ENCODE measurements at regions not wholly inside any gene's neighbourhood (a gene's known extent, or its start where the extent isn't known, plus 50 kb on each side); places are given as distances from the start of the nearest gene placed in this dataset.

GRCh38 chr7:18154726-18155125, 127.1 kb upstream of the PRPS1L1 start:
- TF ChIP-seq TAF1 (IDR thresholded peaks at IDR 0.05; ENCODE audit: borderline replicate concordance, insufficient read depth, low read length) (no peak), REST (IDR thresholded peaks at IDR 0.05; ENCODE audit: insufficient read depth in 1 of 2, low read depth in 2 of 2, low read length in 2 of 2) (no peak), SIN3A (IDR thresholded peaks at IDR 0.05; ENCODE audit: borderline replicate concordance, insufficient read depth, low read length) (no peak), FOXP2 (optimal IDR thresholded peaks at IDR 0.05; ENCODE audit: borderline replicate concordance, extremely low read depth, extremely low read length, insufficient read depth) (no peak), POLR2AphosphoS5 (IDR thresholded peaks at IDR 0.05; ENCODE audit: low read depth, low read length) (no peak)

GRCh38 chr7:18157233-18157632, 129.6 kb upstream of the PRPS1L1 start:
- TF ChIP-seq SIN3A (IDR thresholded peaks at IDR 0.05; ENCODE audit: borderline replicate concordance, insufficient read depth, low read length) (no peak), FOXP2 (optimal IDR thresholded peaks at IDR 0.05; ENCODE audit: borderline replicate concordance, extremely low read depth, extremely low read length, insufficient read depth) (no peak), TAF1 (IDR thresholded peaks at IDR 0.05; ENCODE audit: borderline replicate concordance, insufficient read depth, low read length) (no peak), POLR2AphosphoS5 (IDR thresholded peaks at IDR 0.05; ENCODE audit: low read depth, low read length) (no peak), REST (IDR thresholded peaks at IDR 0.05; ENCODE audit: insufficient read depth in 1 of 2, low read depth in 2 of 2, low read length in 2 of 2) (no peak)

- TF ChIP-seq FOXP2 (optimal IDR thresholded peaks at IDR 0.05; ENCODE audit: borderline replicate concordance, extremely low read depth, extremely low read length, insufficient read depth) (no peak), REST (IDR thresholded peaks at IDR 0.05; ENCODE audit: insufficient read depth in 1 of 2, low read depth in 2 of 2, low read length in 2 of 2) (no peak), SIN3A (IDR thresholded peaks at IDR 0.05; ENCODE audit: borderline replicate concordance, insufficient read depth, low read length) (no peak), TAF1 (IDR thresholded peaks at IDR 0.05; ENCODE audit: borderline replicate concordance, insufficient read depth, low read length) (no peak), POLR2AphosphoS5 (IDR thresholded peaks at IDR 0.05; ENCODE audit: low read depth, low read length) (no peak)
Measured at GRCh38 chr7:18162657-18163056, 135.0 kb upstream of the PRPS1L1 start.

GRCh38 chr7:18163091-18163490, 135.4 kb upstream of the PRPS1L1 start:
- TF ChIP-seq SIN3A (IDR thresholded peaks at IDR 0.05; ENCODE audit: borderline replicate concordance, insufficient read depth, low read length), result no peak

- no peak for TF ChIP-seq POLR2AphosphoS5 (IDR thresholded peaks at IDR 0.05; ENCODE audit: low read depth, low read length)
- TF ChIP-seq TAF1 (IDR thresholded peaks at IDR 0.05; ENCODE audit: borderline replicate concordance, insufficient read depth, low read length), result no peak
- no peak for TF ChIP-seq FOXP2 (optimal IDR thresholded peaks at IDR 0.05; ENCODE audit: borderline replicate concordance, extremely low read depth, extremely low read length, insufficient read depth)
- TF ChIP-seq REST (IDR thresholded peaks at IDR 0.05; ENCODE audit: insufficient read depth in 1 of 2, low read depth in 2 of 2, low read length in 2 of 2), result no peak
- TF ChIP-seq SIN3A (IDR thresholded peaks at IDR 0.05; ENCODE audit: borderline replicate concordance, insufficient read depth, low read length), result no peak
Measured at GRCh38 chr7:18165166-18165565, 137.5 kb upstream of the PRPS1L1 start.

All from PFSK-1 (cell line).